COLO668 (cell line): ENCODE measurements at regions not wholly inside any gene's neighbourhood (a gene's known extent, or its start where the extent isn't known, plus 50 kb on each side); places are given as distances from the start of the nearest gene placed in this dataset.

ENCODE experiments used
- DNase-seq: peaks from one replicate; lab custom pipeline; 2025; ENCODE audit not compliant: unreplicated experiment; lab: John Stamatoyannopoulos, UW

DNA sequence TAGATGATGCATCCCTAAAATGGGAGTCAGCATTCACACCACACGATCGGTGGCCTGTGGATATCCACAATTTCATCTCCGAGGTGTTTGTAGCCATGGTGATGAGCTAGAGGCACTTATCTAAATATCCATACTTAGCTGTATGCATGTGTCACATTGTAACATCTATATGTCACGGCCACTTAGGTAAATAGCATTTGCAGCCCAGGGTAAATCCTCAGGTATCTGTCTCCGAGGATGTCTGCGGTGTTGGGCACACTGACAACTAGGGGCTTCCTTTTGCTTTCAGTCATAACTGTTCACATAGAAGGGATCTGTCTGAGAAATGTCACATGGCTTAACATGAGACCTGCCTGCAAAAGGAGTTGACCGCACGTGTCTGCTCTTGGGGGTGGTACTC, 455.2 kb upstream of the ZFHX3 start:
- no peak for DNase-seq

DNA sequence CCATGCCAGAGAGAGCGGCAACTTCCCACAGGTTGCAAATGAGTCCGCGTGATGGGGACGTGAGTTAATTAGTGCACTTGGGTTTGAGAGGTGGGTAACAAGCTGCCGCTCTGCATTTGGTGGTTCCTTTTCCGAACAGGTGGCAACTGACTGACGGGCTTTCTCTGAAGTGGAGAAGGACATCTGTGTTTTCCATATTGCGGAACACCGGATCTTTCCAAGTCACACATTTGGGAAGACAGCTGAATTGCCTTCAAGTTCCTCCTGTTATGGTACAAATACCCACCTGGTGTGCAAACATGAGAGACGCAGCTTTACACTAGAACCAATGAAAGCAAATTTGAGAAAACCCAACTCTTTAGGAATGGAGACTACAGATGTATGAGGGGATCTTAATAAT, 451.3 kb upstream of the ZFHX3 start:
- no peak for DNase-seq

- DNase-seq: no peak
These were observed 438.0 kb upstream of the ZFHX3 start for GRCh38 chr16:73485880-73486279.

- no peak for DNase-seq
These were observed 436.2 kb upstream of the ZFHX3 start for GRCh38 chr16:73483934-73484711.

GRCh38 chr16:73483076-73483791, 435.3 kb upstream of the ZFHX3 start:
- no peak for DNase-seq

DNA sequence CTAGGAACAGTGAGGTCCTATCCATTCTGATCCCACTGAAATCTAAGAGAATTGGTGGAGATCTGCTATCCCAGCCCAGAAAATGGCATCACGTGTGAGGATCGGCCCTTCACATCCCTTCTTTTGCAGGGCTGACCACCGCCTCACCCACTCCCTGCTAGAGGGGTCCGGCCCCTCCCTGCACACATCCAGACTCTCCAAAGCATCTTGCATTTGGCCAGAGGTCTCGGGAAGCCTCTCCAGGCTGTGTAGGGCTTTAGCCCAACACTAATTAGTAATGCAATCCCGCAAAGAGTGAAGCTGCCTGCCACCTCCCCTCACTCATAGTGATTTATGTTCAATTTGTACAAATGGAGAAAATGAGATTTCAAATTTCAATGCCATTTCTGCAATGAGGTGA, 434.4 kb upstream of the ZFHX3 start:
- no peak for DNase-seq

- no peak for DNase-seq
These were observed 432.5 kb upstream of the ZFHX3 start for GRCh38 chr16:73480381-73480780.

GRCh38 chr16:73473713-73474112, 425.8 kb upstream of the ZFHX3 start:
- no peak for DNase-seq

DNA sequence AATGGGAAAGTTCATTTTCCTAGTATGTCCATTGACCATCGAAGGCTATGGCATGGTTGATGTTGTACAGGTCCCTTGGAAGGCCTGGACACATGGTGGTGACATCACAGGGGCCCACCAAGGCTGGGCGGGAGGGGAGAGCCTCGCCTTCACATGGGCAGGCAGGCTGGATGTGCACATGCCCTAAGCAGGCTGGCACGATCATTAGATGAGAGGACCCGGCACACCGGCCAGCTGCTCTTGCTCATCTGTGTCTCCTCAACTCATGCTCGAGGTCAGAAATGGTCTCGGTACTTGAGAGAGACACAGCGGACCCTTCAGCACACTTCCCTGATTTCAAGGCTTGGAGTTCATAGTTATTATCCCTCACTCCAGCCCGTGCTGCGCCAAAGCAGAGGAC, 416.9 kb upstream of the ZFHX3 start:
- no peak for DNase-seq

- DNase-seq: no peak
These were observed 411.7 kb upstream of the ZFHX3 start for GRCh38 chr16:73459586-73459985.

GRCh38 chr16:73457851-73458250, 409.9 kb upstream of the ZFHX3 start:
- DNase-seq: no peak

GRCh38 chr16:73448970-73449369, 401.0 kb upstream of the ZFHX3 start:
- DNase-seq: no peak

- no peak for DNase-seq
These were observed 399.9 kb upstream of the ZFHX3 start for GRCh38 chr16:73447846-73448245.

GRCh38 chr16:73434621-73435020, 386.7 kb upstream of the ZFHX3 start:
- DNase-seq: peak; percentile 9

DNA sequence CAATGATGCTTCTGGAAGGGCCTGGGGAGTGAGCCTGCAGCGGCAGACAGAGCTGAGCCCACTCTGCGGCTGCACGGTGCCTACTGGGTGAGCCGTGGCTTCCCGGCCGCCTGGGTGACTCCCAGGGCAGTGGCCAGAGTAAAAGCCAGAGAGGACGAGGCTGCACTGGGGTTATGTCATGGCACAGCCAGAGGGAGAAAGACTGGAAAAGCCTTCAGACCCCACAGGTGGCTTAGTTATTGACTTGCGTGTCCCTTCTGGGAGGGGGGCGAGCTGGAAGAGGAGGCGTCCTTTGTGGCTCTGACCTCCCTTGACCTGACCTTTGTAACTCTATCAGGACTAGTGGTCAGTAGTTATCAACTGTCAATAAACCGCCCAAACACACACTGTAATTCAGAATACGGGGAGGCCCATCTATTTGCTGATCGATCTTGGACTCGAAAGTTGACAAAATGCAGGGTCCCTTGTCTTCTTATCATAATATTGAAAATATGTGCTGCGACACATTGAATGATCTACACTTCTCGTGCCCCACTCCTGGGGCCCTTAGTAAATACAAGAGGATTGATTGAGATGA, 385.9 kb upstream of the ZFHX3 start:
- no peak for DNase-seq

- DNase-seq: no peak
These were observed 385.2 kb upstream of the ZFHX3 start for GRCh38 chr16:73432850-73433730.

GRCh38 chr16:73430138-73430537, 382.2 kb upstream of the ZFHX3 start:
- no peak for DNase-seq

- DNase-seq: no peak
These were observed 380.2 kb upstream of the ZFHX3 start for GRCh38 chr16:73428121-73428520.

GRCh38 chr16:73427164-73427563, 379.2 kb upstream of the ZFHX3 start:
- no peak for DNase-seq

GRCh38 chr16:73426433-73427160, 378.7 kb upstream of the ZFHX3 start:
- no peak for DNase-seq

GRCh38 chr16:73420676-73421075, 372.7 kb upstream of the ZFHX3 start:
- DNase-seq: no peak
